Uterus (tissue), 3 donors: ENCODE measurements at regions not wholly inside any gene's neighbourhood (a gene's known extent, or its start where the extent isn't known, plus 50 kb on each side); places are given as distances from the start of the nearest gene placed in this dataset. TPM values are rescaled to one million over a fixed set of nuclear protein-coding genes. Genes with fewer than 3 reads are reported as not detected.
"Not testable (repeated sequence)": the region's sequence is repeated elsewhere in the genome, so short reads cannot be mapped to it uniquely, and the experiment has no call there.

Experiments used
- DNase-seq, 2 donors: peaks; one replicate each; pipeline ENCODE4 v3.0.0-alpha.2; 2019 to 2020
- H3K27ac ChIP-seq, 2 donors: fragments of 200-600 bp; sonication (generic); 1 replicate in 1 of 2; 2 replicates in 1 of 2; pipeline ENCODE4 v1.5.1; 2016 to 2018
- H3K27me3 ChIP-seq, 2 donors: fragments of 200-600 bp; sonication (generic); one replicate each; pipeline ENCODE4 v1.5.1; 2018 to 2019; ENCODE audit warnings: control low read depth in 1 of 2
- H3K36me3 ChIP-seq, 2 donors: fragments of 200-600 bp; sonication (generic); one replicate each; pipeline ENCODE4 v1.5.1; 2019; ENCODE audit warnings: control low read depth in 1 of 2
- H3K4me1 ChIP-seq, 2 donors: fragments of 200-600 bp; sonication (generic); one replicate each; pipeline ENCODE4 v1.5.1; 2018 to 2019; ENCODE audit warnings: control low read depth in 1 of 2
- H3K4me3 ChIP-seq, 2 donors: fragments of 200-600 bp; sonication (generic); 1 replicate in 1 of 2; 2 replicates in 1 of 2; pipeline ENCODE4 v1.5.1; 2018 to 2019; ENCODE audit warnings: mild to moderate bottlenecking in 1 of 2
- H3K9me3 ChIP-seq, 2 donors: fragments of 200-600 bp; sonication (generic); one replicate each; pipeline ENCODE4 v1.5.1; 2019; ENCODE audit warnings: control low read depth in 1 of 2
- CTCF ChIP-seq, 4 experiments: fragments of 200-600 bp in 2 of 4; fragments of 450-650 bp in 2 of 4; sonication (generic) in 2 of 4; IDR thresholded peaks; one replicate each; pipeline ENCODE4 v1.5.1; 2016 to 2019; ENCODE audit warnings: antibody characterized with exemption in 4 of 4, mild to moderate bottlenecking in 2 of 4, moderate library complexity in 1 of 4
- POLR2A ChIP-seq, 2 donors: fragments of 450-650 bp; IDR thresholded peaks; one replicate each; pipeline ENCODE4 v1.6.1; 2016; ENCODE audit warnings: antibody characterized with exemption in 2 of 2, mild to moderate bottlenecking in 1 of 2, moderate library complexity in 1 of 2
- intact Hi-C: fragments of 100-400 bp; cut with DNase I; formaldehyde crosslinking; loops from one replicate; pipeline ENCODE4 v1.15.1; 2023; ENCODE audit warnings: low total_unique reads
- small RNA-seq: library from RNA; depleted of rRNA; stranded (forward); fragments of <200 nt; gene quantifications from one replicate; pipeline ENCODE3, GENCODE V24; 2016
- donor health status: DM: yes; HTN: yes; CAD: no.

GRCh38 chr13:50766695-50767094, 76.8 kb downstream of the DLEU7 start:
- Histone ChIP-seq H3K27ac (no peak overlapping the region), H3K9me3 (no peaks in the 10 kb centered on the region), H3K4me1 (no peaks in the 10 kb centered on the region), H3K27me3 (no peaks in the 10 kb centered on the region), H3K36me3 (no peaks in the 10 kb centered on the region), H3K4me3 (no peak overlapping the region)
- intact Hi-C loops = no loop called here
- DNase-seq = no peak
- no peak for TF ChIP-seq CTCF (IDR thresholded peaks at IDR 0.05)
- TF ChIP-seq POLR2A (IDR thresholded peaks at IDR 0.05) = no peak

- H3K36me3 ChIP-seq, H3K4me3 ChIP-seq, H3K4me1 ChIP-seq, H3K27ac ChIP-seq, intact Hi-C loops, DNase-seq, H3K27me3 ChIP-seq: not testable (repeated sequence)
- H3K9me3 ChIP-seq = peaks cover 0 to 11% of the 10 kb centered on the region in 2 donors
Measured at GRCh38 chr13:50772881-50773280, 70.6 kb downstream of the DLEU7 start.

Small RNA genes lying in the stretch of these regions (small RNA-seq; reads per million reads assigned to genes)
- not detected for gene RF02109
- not detected for gene RF02110
